H1 (cell line): ENCODE measurements at regions not wholly inside any gene's neighbourhood (a gene's known extent, or its start where the extent isn't known, plus 50 kb on each side); places are given as distances from the start of the nearest gene placed in this dataset.

ENCODE experiments used
- CTCF ChIA-PET: fragments of 300-600 bp; sonication (Branson Sonifier 250); formaldehyde crosslinking; loops from one replicate; lab custom pipeline; 2021; ENCODE audit not compliant: partially characterized antibody; lab: Charles Lee
- POLR2A ChIA-PET: fragments of 300-600 bp; sonication (Branson Sonifier 250); formaldehyde crosslinking; loops from one replicate; lab custom pipeline; 2021; ENCODE audit warnings: inconsistent platforms; ENCODE audit not compliant: partially characterized antibody; lab: Charles Lee
- DNase-seq, 2 experiments: peaks; one replicate each; pipeline versions ENCODE4 v3.0.0 to v3.0.0-alpha.2; 2010 to 2022; ENCODE audit warnings: low spot score in 2 of 2, low read depth in 1 of 2, mixed read lengths in 1 of 2
- FAIRE-seq: peaks from 2 replicates; lab custom pipeline; 2011; peaks lifted over from hg19 to GRCh38; lab: Jason Lieb, UNC
- H2AFZ ChIP-seq: 2 replicates; pipeline ENCODE4 v1.8.1; 2012; ENCODE audit warnings: low read length, inconsistent platforms
- H2AK5ac ChIP-seq: 2 replicates; pipeline ENCODE4 v1.6.1; 2013; ENCODE audit warnings: low read depth, low read length
- H2BK120ac ChIP-seq: replicated peaks from 2 replicates; pipeline ENCODE3; 2013; ENCODE audit warnings: low read depth, low read length, inconsistent platforms
- H2BK12ac ChIP-seq: 2 replicates; pipeline ENCODE4 v1.6.1; 2013; ENCODE audit warnings: low read depth, low read length
- H2BK15ac ChIP-seq: 2 replicates; pipeline ENCODE4 v1.6.1; 2013; ENCODE audit warnings: low read length
- H2BK20ac ChIP-seq: 2 replicates; pipeline ENCODE4 v1.6.1; 2013; ENCODE audit warnings: low read length
- H2BK5ac ChIP-seq: 2 replicates; pipeline ENCODE4 v1.6.1; 2013; ENCODE audit warnings: low read depth, low read length
- H3K14ac ChIP-seq: 2 replicates; pipeline ENCODE4 v1.6.1; 2013; ENCODE audit warnings: inconsistent platforms; ENCODE audit not compliant: insufficient read length
- H3K18ac ChIP-seq: 2 replicates; pipeline ENCODE4 v1.6.1; 2013; ENCODE audit warnings: low read length; ENCODE audit errors: extremely low read depth
- H3K23ac ChIP-seq: 2 replicates; pipeline ENCODE4 v1.6.1; 2013; ENCODE audit warnings: inconsistent platforms; ENCODE audit not compliant: insufficient read length
- H3K23me2 ChIP-seq: 2 replicates; pipeline ENCODE4 v1.6.1; 2013; ENCODE audit warnings: low read depth, low read length
- H3K27ac ChIP-seq: 2 replicates; pipeline ENCODE4 v1.6.1; 2011; ENCODE audit warnings: low read depth, low read length, inconsistent platforms
- H3K27me3 ChIP-seq, 4 experiments: replicated peaks in 1 of 4; 1 replicate in 1 of 4; 2 replicates in 3 of 4; pipeline versions ENCODE4 v1.6.1 to v1.8.1; 2011 to 2013; ENCODE audit warnings: low read length in 3 of 4, mild to moderate bottlenecking in 3 of 4, inconsistent platforms in 2 of 4, mixed read lengths in 2 of 4, moderate library complexity in 1 of 4; ENCODE audit not compliant: control insufficient read depth in 3 of 4, insufficient read depth in 3 of 4; ENCODE audit errors: extremely low read depth in 1 of 4
- H3K36me3 ChIP-seq, 4 experiments: 2 replicates each; pipeline versions ENCODE4 v1.6.1 to v1.8.1; 2011 to 2013; ENCODE audit warnings: mild to moderate bottlenecking in 4 of 4, low read length in 3 of 4, moderate library complexity in 2 of 4, control low read depth in 1 of 4, inconsistent platforms in 1 of 4; ENCODE audit not compliant: insufficient read depth in 4 of 4, control insufficient read depth in 2 of 4
- H3K4ac ChIP-seq: replicated peaks from 2 replicates; pipeline ENCODE3; 2013; ENCODE audit warnings: low read length, low read depth, mixed read lengths, inconsistent platforms; ENCODE audit not compliant: insufficient read length
- H3K4me1 ChIP-seq, 4 experiments: replicated peaks in 1 of 4; 1 replicate in 1 of 4; 2 replicates in 3 of 4; pipeline versions ENCODE4 v1.6.1 to v1.8.1; 2011 to 2013; ENCODE audit warnings: low read length in 3 of 4, inconsistent platforms in 2 of 4, mixed read lengths in 1 of 4; ENCODE audit not compliant: insufficient read depth in 4 of 4, control insufficient read depth in 3 of 4
- H3K4me2 ChIP-seq, 2 experiments: 2 replicates each; pipeline versions ENCODE4 v1.6.1 to v1.8.1; 2011 to 2013; ENCODE audit warnings: low read depth in 2 of 2, low read length in 2 of 2, control low read depth in 1 of 2, inconsistent platforms in 1 of 2, mild to moderate bottlenecking in 1 of 2; ENCODE audit not compliant: insufficient read depth in 1 of 2
- H3K4me3 ChIP-seq, 4 experiments: fragments of 200-600, 300-600 bp in 1 of 4; sonication (generic), shearing (Covaris generic), sonication (Bioruptor Twin) in 1 of 4; 2 replicates each; pipeline versions ENCODE4 v1.5.1 to v1.8.1; 2011 to 2016; ENCODE audit warnings: low read length in 4 of 4, low read depth in 3 of 4, control low read depth in 2 of 4, inconsistent platforms in 2 of 4, mild to moderate bottlenecking in 2 of 4, mixed read lengths in 1 of 4, moderate library complexity in 1 of 4; ENCODE audit not compliant: insufficient read depth in 2 of 4; ENCODE audit errors: extremely low read depth in 1 of 4
- H3K56ac ChIP-seq: replicated peaks from 2 replicates; pipeline ENCODE3; 2013; ENCODE audit warnings: low read depth, mild to moderate bottlenecking, mixed read lengths, low read length, inconsistent platforms; ENCODE audit not compliant: insufficient read length
- H3K79me1 ChIP-seq: 2 replicates; pipeline ENCODE4 v1.6.1; 2013; ENCODE audit warnings: low read depth, low read length, control low read depth
- H3K79me2 ChIP-seq, 2 experiments: 2 replicates each; pipeline versions ENCODE4 v1.6.1 to v1.8.1; 2012 to 2013; ENCODE audit warnings: low read length in 2 of 2, mild to moderate bottlenecking in 2 of 2, inconsistent platforms in 1 of 2; ENCODE audit not compliant: insufficient read depth in 2 of 2, control insufficient read depth in 1 of 2
- H3K9ac ChIP-seq, 4 experiments: replicated peaks in 1 of 4; 1 replicate in 1 of 4; 2 replicates in 3 of 4; pipeline versions ENCODE4 v1.6.1 to v1.8.1; 2011 to 2013; ENCODE audit warnings: low read depth in 3 of 4, low read length in 3 of 4, control low read depth in 2 of 4, mild to moderate bottlenecking in 2 of 4, moderate library complexity in 2 of 4, inconsistent platforms in 1 of 4; ENCODE audit errors: extremely low read depth in 1 of 4
- H3K9me3 ChIP-seq, 2 experiments: 2 replicates each; pipeline versions ENCODE4 v1.6.1 to v1.8.1; 2012 to 2013; ENCODE audit warnings: mild to moderate bottlenecking in 2 of 2, moderate library complexity in 2 of 2, control low read depth in 1 of 2, inconsistent platforms in 1 of 2, low read depth in 1 of 2, low read length in 1 of 2, mixed read lengths in 1 of 2; ENCODE audit not compliant: insufficient read depth in 2 of 2
- H4K20me1 ChIP-seq, 2 experiments: replicated peaks in 1 of 2; 2 replicates each; pipeline versions ENCODE3 to v1.8.1; 2011 to 2013; ENCODE audit warnings: inconsistent platforms in 2 of 2, low read length in 2 of 2, mild to moderate bottlenecking in 1 of 2; ENCODE audit not compliant: insufficient read depth in 2 of 2, control insufficient read depth in 1 of 2
- H4K5ac ChIP-seq: 2 replicates; pipeline ENCODE4 v1.6.1; 2013; ENCODE audit warnings: low read length, low read depth, mixed read lengths, inconsistent platforms; ENCODE audit not compliant: insufficient read length
- H4K8ac ChIP-seq: 2 replicates; pipeline ENCODE4 v1.8.0; 2013; ENCODE audit warnings: mild to moderate bottlenecking, moderate library complexity, low read length, inconsistent platforms; ENCODE audit not compliant: insufficient read depth; ENCODE audit errors: extremely low read depth
- H4K91ac ChIP-seq: replicated peaks from 2 replicates; pipeline ENCODE3; 2013; ENCODE audit warnings: low read length, mixed read lengths, inconsistent platforms; ENCODE audit not compliant: insufficient read length
- BCL11A ChIP-seq, 2 experiments: IDR thresholded peaks; one replicate each; pipeline ENCODE4 v1.6.1; 2011; ENCODE audit warnings: low read depth in 2 of 2, low read length in 2 of 2, mild to moderate bottlenecking in 2 of 2
- BRCA1 ChIP-seq: IDR thresholded peaks from 2 replicates; pipeline ENCODE4 v1.6.1; 2012; ENCODE audit warnings: low read depth, low read length, improper control_type of control experiment
- GABPA ChIP-seq: IDR thresholded peaks from 2 replicates; pipeline ENCODE4 v1.6.1; 2011; ENCODE audit warnings: mild to moderate bottlenecking, low read length, moderate library complexity, borderline replicate concordance; ENCODE audit not compliant: insufficient read depth
- JUN ChIP-seq: IDR thresholded peaks from 2 replicates; pipeline ENCODE4 v1.6.1; 2011; ENCODE audit warnings: low read depth, mild to moderate bottlenecking, improper control_type of control experiment, low read length
- PHF8 ChIP-seq: fragments of 200-600 bp; sonication (generic); conservative IDR thresholded peaks from 2 replicates; pipeline ENCODE4 v1.7.1; 2012; ENCODE audit warnings: low read depth, mild to moderate bottlenecking, inconsistent platforms, low read length, moderate library complexity
- POU5F1 ChIP-seq: IDR thresholded peaks from 2 replicates; pipeline ENCODE4 v1.6.1; 2011; ENCODE audit warnings: low read depth, mild to moderate bottlenecking, low read length, moderate library complexity
- RFX5 ChIP-seq: IDR thresholded peaks from 2 replicates; pipeline ENCODE4 v1.6.1; 2011; ENCODE audit warnings: low read depth, low read length, improper control_type of control experiment, borderline replicate concordance
- SIN3A ChIP-seq, 2 experiments: IDR thresholded peaks in 1 of 2; conservative IDR thresholded peaks in 1 of 2; 2 replicates each; pipeline ENCODE4 v1.6.1; 2011 to 2012; ENCODE audit warnings: low read length in 2 of 2, improper control_type of control experiment in 1 of 2, low read depth in 1 of 2, mild to moderate bottlenecking in 1 of 2
- SP2 ChIP-seq: IDR thresholded peaks from 2 replicates; pipeline ENCODE4 v1.6.1; 2012; ENCODE audit warnings: mild to moderate bottlenecking, low read length, inconsistent platforms
- TCF12 ChIP-seq: IDR thresholded peaks from 2 replicates; pipeline ENCODE4 v1.6.1; 2011; ENCODE audit warnings: low read depth, mild to moderate bottlenecking, low read length
- TEAD4 ChIP-seq: IDR thresholded peaks from 2 replicates; pipeline ENCODE4 v1.6.1; 2012; ENCODE audit warnings: low read depth, low read length, inconsistent platforms, mixed read lengths
- YY1 ChIP-seq: IDR thresholded peaks from 2 replicates; pipeline ENCODE4 v1.6.1; 2011; ENCODE audit warnings: low read depth, mild to moderate bottlenecking, low read length
- ZNF274 ChIP-seq: IDR thresholded peaks from 2 replicates; pipeline ENCODE4 v1.7.0; 2012; ENCODE audit warnings: low read length, borderline replicate concordance; ENCODE audit errors: extremely low read depth
- WGBS, 2 experiments: shearing (Covaris generic) in 1 of 2; methylation state at CpG; one replicate each; pipeline versions ENCODE4 v1.1.6 to v1.1.7; 2013 to 2015; ENCODE audit warnings: low lambda C conversion rate in 2 of 2, mixed read lengths in 2 of 2, inconsistent platforms in 1 of 2, low coverage in 1 of 2, missing lambda C conversion rate in 1 of 2; ENCODE audit not compliant: insufficient replicate concordance in 2 of 2, insufficient coverage in 1 of 2, insufficient read length in 1 of 2; ENCODE audit errors: extremely low coverage in 1 of 2, missing lambda C conversion rate in 1 of 2; 5-methylcytosine and 5-hydroxymethylcytosine counted together
- TF ChIP-seq, protein P1 (sequence below): IDR thresholded peaks from 2 replicates; pipeline ENCODE4 v1.6.1; 2011; ENCODE audit warnings: low read depth, mild to moderate bottlenecking, low read length; ENCODE audit not compliant: insufficient read depth
- TF ChIP-seq, protein P2 (sequence below): IDR thresholded peaks from 2 replicates; pipeline ENCODE4 v1.6.1; 2012; ENCODE audit warnings: inconsistent platforms

DNA sequence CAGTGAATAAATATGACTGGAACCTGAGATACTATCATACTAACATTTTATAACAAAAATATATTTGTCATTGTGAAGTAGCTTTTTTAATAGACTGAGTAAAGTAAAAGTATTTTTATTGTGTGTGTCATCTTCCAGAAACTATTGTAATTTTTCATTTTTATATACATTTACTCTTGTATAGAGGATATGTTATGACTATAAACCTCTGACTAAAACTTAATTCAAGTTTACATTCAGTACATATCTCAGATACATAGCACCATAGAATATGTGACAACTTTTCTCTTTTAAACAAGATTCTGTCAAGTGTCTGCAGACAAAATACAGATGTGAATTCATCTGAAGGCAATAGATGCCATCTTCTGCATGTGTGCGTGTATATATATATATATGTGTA lies 704.3 kb downstream of the SLITRK1 start:
- Histone ChIP-seq H2BK5ac (no peak overlapping the region), H3K4ac (no peak overlapping the region), H3K36me3 (no peaks in the 10 kb centered on the region), H3K4me1 (no peaks in the 10 kb centered on the region; a peak in 1 of 7 replicates), H3K23ac (no peak overlapping the region), H3K9ac (no peak overlapping the region), H3K4me2 (no peak overlapping the region), H2AK5ac (no peak overlapping the region), H3K18ac (no peak overlapping the region), H4K20me1 (no peaks in the 10 kb centered on the region), H2BK20ac (no peak overlapping the region), H4K5ac (no peak overlapping the region), H2AFZ (no peak overlapping the region), H3K79me1 (no peaks in the 10 kb centered on the region), H3K9me3 (no peaks in the 10 kb centered on the region), H2BK12ac (no peak overlapping the region), H3K27me3 (no peaks in the 10 kb centered on the region), H2BK120ac (no peak overlapping the region), H3K4me3 (no peak overlapping the region), H2BK15ac (no peak overlapping the region), H4K91ac (no peak overlapping the region), H3K14ac (no peak overlapping the region), H3K27ac (no peak overlapping the region), H3K23me2 (no peaks in the 10 kb centered on the region), H4K8ac (no peak overlapping the region), H3K79me2 (no peaks in the 10 kb centered on the region), H3K56ac (no peak overlapping the region)
- POLR2A ChIA-PET = no interaction called here
- CTCF ChIA-PET = no interaction called here
- 0% methylated on average over 1 of the region's 1 CpG; no CpG with 5 or more reads in 1 of the 2 experiments for WGBS, 2 experiments
- DNase-seq (no peak), FAIRE-seq (no peak)
- TF ChIP-seq TEAD4 = no peak
- TF ChIP-seq SIN3A (conservative IDR thresholded peaks at IDR 0.05 in 1 of 2, IDR thresholded peaks at IDR 0.05 in 1 of 2; ENCODE audit: low read depth in 1 of 2, low read length in 2 of 2) = no peak
- no peak for TF ChIP-seq JUN
- TF ChIP-seq, protein P1, sequence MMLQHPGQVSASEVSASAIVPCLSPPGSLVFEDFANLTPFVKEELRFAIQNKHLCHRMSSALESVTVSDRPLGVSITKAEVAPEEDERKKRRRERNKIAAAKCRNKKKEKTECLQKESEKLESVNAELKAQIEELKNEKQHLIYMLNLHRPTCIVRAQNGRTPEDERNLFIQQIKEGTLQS = no peak
- TF ChIP-seq POU5F1 = no peak
- no peak for TF ChIP-seq SP2
- TF ChIP-seq ZNF274 = no peak
- TF ChIP-seq GABPA = no peak
- TF ChIP-seq BRCA1 = no peak
- no peak for TF ChIP-seq YY1
- no peak for TF ChIP-seq PHF8
- TF ChIP-seq RFX5 = no peak
- TF ChIP-seq TCF12 = no peak
- no peak for TF ChIP-seq BCL11A (IDR thresholded peaks at IDR 0.05; ENCODE audit: low read depth in 2 of 2, low read length in 2 of 2)
- TF ChIP-seq, protein P2, sequence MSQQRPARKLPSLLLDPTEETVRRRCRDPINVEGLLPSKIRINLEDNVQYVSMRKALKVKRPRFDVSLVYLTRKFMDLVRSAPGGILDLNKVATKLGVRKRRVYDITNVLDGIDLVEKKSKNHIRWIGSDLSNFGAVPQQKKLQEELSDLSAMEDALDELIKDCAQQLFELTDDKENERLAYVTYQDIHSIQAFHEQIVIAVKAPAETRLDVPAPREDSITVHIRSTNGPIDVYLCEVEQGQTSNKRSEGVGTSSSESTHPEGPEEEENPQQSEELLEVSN = no peak
